ENCODE measurements at regions not wholly inside any gene's neighbourhood (a gene's known extent, or its start where the extent isn't known, plus 50 kb on each side); places are given as distances from the start of the nearest gene placed in this dataset.

DNA sequence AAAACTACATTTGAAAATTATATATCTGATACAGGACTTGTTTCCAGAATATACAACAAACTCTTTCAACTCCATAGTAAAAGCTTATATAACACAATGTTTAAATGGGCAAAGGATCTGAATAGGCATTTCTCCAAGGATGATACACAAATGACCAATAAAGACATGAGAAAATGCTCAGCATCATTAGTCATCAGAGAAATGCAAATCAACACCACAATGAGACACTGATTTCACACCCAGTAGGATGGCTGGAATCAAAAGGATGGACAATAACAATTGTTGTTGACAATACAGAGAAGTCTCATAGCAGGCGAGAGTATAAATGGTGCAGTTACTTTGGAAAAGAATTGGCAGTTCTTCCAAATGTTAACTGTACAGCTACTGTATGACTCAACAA, 394.9 kb downstream of the BCL11B start:
- no peak for DNase-seq (ENCODE audit: low read depth)
- no peak overlapping the region for H3K4me3 ChIP-seq (ENCODE audit: low read depth, low read length)
- TF ChIP-seq, protein P1, sequence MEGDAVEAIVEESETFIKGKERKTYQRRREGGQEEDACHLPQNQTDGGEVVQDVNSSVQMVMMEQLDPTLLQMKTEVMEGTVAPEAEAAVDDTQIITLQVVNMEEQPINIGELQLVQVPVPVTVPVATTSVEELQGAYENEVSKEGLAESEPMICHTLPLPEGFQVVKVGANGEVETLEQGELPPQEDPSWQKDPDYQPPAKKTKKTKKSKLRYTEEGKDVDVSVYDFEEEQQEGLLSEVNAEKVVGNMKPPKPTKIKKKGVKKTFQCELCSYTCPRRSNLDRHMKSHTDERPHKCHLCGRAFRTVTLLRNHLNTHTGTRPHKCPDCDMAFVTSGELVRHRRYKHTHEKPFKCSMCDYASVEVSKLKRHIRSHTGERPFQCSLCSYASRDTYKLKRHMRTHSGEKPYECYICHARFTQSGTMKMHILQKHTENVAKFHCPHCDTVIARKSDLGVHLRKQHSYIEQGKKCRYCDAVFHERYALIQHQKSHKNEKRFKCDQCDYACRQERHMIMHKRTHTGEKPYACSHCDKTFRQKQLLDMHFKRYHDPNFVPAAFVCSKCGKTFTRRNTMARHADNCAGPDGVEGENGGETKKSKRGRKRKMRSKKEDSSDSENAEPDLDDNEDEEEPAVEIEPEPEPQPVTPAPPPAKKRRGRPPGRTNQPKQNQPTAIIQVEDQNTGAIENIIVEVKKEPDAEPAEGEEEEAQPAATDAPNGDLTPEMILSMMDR (IDR thresholded peaks at IDR 0.05; ENCODE audit: low read depth, low read length): no peak
- TF ChIP-seq POLR2A (IDR thresholded peaks at IDR 0.05; ENCODE audit: extremely low read depth, insufficient read length) (no peak), MYC (IDR thresholded peaks at IDR 0.05; ENCODE audit: low read depth, low read length) (no peak)
- TF ChIP-seq, protein P2, sequence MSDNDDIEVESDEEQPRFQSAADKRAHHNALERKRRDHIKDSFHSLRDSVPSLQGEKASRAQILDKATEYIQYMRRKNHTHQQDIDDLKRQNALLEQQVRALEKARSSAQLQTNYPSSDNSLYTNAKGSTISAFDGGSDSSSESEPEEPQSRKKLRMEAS (IDR thresholded peaks at IDR 0.05; ENCODE audit: low read depth, low read length): no peak

DNA sequence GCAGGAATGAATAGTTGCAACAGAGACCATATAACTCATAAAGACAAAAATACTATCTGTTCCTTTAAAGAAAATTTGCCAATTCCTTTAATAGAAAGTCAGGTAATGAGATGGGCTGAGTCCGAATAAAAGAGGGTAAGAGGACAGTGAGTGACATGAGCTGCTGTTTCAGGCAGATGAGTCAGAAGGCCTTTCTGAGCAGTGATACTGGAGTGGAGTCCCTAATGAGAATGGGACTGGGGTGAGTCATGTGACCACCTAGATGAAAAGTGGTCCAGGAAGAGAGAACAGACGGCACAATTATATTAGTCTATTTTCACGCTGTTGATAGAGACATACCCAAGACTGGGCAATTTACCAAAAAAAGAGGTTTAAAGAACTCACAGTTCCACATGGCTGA, 393.7 kb downstream of the BCL11B start:
- H3K4me3 ChIP-seq (ENCODE audit: low read depth, low read length): no peak overlapping the region
- no peak for DNase-seq (ENCODE audit: low read depth)
- TF ChIP-seq, protein P1 (IDR thresholded peaks at IDR 0.05; ENCODE audit: low read depth, low read length): no peak
- TF ChIP-seq, protein P2 (IDR thresholded peaks at IDR 0.05; ENCODE audit: low read depth, low read length): no peak
- TF ChIP-seq MYC (IDR thresholded peaks at IDR 0.05; ENCODE audit: low read depth, low read length) (no peak), POLR2A (IDR thresholded peaks at IDR 0.05; ENCODE audit: extremely low read depth, insufficient read length) (no peak)

DNA sequence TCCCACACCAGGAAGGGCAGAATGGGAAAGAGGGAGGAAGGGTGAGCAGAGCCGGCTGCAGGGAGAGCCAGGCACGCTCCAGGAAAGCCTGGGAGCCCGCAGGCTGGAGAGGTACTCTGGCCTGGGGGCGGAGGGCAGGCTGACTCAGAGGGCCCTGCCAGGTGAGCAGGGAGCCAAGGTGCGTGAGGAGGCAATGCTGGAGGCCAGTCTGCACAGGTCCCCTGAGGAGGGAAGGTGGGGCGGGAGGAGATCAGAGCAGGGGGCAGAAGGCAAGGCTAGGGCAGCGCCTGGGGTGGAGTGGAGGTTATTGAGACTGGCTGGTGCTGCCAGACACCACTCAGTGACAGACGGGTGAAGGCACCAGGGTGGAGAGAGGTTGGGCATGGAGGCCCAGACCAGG, 385.0 kb downstream of the BCL11B start:
- no peak overlapping the region for H3K4me3 ChIP-seq (ENCODE audit: low read depth, low read length)
- TF ChIP-seq, protein P2 (IDR thresholded peaks at IDR 0.05; ENCODE audit: low read depth, low read length): no peak
- TF ChIP-seq MYC (IDR thresholded peaks at IDR 0.05; ENCODE audit: low read depth, low read length): no peak
- no peak for TF ChIP-seq POLR2A (IDR thresholded peaks at IDR 0.05; ENCODE audit: extremely low read depth, insufficient read length)
- TF ChIP-seq, protein P1 (IDR thresholded peaks at IDR 0.05; ENCODE audit: low read depth, low read length): no peak
- DNase-seq (ENCODE audit: low read depth): no peak

DNA sequence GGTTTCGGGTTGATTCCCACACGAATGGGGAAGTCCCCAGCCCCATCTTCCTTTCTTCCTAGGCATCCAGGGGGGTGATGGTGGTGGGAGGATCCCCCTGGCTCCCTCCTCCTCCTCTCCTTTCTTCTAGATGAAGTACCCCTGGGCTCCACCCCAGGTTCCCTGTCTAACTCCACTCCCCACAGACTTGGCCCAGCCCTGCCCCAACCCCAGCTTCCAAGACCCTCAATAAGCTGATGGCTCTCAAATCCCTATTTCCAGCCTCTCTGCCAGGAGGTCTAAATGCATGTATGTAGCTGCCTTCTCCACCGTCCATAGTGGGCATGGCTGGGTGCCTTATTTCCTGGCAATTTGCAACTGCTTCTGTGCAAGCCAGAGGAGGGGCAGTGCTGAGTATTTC, 383.7 kb downstream of the BCL11B start:
- TF ChIP-seq, protein P1 (IDR thresholded peaks at IDR 0.05; ENCODE audit: low read depth, low read length): no peak
- TF ChIP-seq, protein P2 (IDR thresholded peaks at IDR 0.05; ENCODE audit: low read depth, low read length): no peak
- TF ChIP-seq MYC (IDR thresholded peaks at IDR 0.05; ENCODE audit: low read depth, low read length) (no peak), POLR2A (IDR thresholded peaks at IDR 0.05; ENCODE audit: extremely low read depth, insufficient read length) (no peak)
- H3K4me3 ChIP-seq (ENCODE audit: low read depth, low read length): no peak overlapping the region
- no peak for DNase-seq (ENCODE audit: low read depth)

DNA sequence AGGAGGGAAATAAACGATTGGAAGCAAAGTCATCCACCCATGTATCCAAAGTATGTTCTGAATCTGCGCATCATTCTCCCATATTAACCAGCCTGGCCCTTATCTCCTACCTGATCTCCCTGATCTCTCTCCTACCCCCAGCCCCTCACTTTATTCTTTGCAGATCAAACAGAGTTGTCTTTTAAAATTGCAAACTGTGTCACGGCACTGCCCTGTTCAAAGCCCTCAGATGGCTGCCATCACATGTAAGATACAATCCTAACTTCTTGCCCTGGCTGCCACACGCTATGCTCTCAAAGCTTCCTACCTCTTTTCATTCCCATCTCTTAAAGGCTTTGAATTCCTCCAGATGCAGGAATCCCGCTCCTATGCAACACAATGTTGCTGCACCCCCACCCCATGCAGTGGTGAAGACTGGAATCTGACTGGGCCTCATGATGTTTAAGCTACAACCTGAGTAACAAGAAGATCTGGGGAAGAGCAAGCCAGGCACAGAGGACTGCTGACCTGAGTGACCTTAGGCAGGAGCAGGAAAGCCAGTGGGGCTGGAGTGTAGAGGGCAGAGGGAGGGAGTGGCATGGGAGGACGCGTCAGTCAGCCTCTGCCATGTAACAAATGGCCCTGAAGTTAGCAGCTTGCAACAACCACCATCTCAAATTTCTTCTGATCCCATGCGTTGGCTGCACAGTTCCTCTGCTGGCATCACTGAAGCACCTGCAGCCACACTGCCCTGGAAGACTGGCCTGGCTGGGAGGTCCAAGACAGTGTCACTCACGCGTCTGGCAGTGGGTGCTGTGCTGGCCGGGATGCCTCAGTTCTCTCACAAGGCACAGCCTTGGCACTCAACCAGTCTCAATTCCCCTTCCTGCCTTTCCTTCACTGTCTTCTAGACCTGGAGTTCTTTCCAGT, 382.8 kb downstream of the BCL11B start:
- TF ChIP-seq, protein P2 (IDR thresholded peaks at IDR 0.05; ENCODE audit: low read depth, low read length): no peak
- TF ChIP-seq, protein P1 (IDR thresholded peaks at IDR 0.05; ENCODE audit: low read depth, low read length): no peak
- no peak for TF ChIP-seq MYC (IDR thresholded peaks at IDR 0.05; ENCODE audit: low read depth, low read length)
- no peak for TF ChIP-seq POLR2A (IDR thresholded peaks at IDR 0.05; ENCODE audit: extremely low read depth, insufficient read length)
- no peak overlapping the region for H3K4me3 ChIP-seq (ENCODE audit: low read depth, low read length)
- DNase-seq (ENCODE audit: low read depth): no peak

Data from NB4 (cell line).